ENCODE measurements at regions not wholly inside any gene's neighbourhood (a gene's known extent, or its start where the extent isn't known, plus 50 kb on each side); places are given as distances from the start of the nearest gene placed in this dataset.

GRCh38 chr1:244218220-244218619 lies 167.1 kb downstream of the ZBTB18 start:
- no peaks in the 10 kb centered on the region for H3K27me3 ChIP-seq
- no peak overlapping the region for H3K4me3 ChIP-seq
- H3K4me1 ChIP-seq = no peaks in the 10 kb centered on the region
- no peaks in the 10 kb centered on the region for H3K36me3 ChIP-seq
- no peaks in the 10 kb centered on the region for H3K9me3 ChIP-seq
- H3K27ac ChIP-seq = no peak overlapping the region
- WGBS, 2 donors = 87 to 88% methylated on average over 9 of the region's 9 CpGs
- DNase-seq = no peak
- ATAC-seq (ENCODE audit: low FRiP score in 2 of 2) = no peak
- TF ChIP-seq EP300 (IDR thresholded peaks at IDR 0.05) = no peak
- no peak for TF ChIP-seq POLR2A (IDR thresholded peaks at IDR 0.05)
- TF ChIP-seq, protein P1, sequence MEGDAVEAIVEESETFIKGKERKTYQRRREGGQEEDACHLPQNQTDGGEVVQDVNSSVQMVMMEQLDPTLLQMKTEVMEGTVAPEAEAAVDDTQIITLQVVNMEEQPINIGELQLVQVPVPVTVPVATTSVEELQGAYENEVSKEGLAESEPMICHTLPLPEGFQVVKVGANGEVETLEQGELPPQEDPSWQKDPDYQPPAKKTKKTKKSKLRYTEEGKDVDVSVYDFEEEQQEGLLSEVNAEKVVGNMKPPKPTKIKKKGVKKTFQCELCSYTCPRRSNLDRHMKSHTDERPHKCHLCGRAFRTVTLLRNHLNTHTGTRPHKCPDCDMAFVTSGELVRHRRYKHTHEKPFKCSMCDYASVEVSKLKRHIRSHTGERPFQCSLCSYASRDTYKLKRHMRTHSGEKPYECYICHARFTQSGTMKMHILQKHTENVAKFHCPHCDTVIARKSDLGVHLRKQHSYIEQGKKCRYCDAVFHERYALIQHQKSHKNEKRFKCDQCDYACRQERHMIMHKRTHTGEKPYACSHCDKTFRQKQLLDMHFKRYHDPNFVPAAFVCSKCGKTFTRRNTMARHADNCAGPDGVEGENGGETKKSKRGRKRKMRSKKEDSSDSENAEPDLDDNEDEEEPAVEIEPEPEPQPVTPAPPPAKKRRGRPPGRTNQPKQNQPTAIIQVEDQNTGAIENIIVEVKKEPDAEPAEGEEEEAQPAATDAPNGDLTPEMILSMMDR (IDR thresholded peaks at IDR 0.05) = no peak
- TF ChIP-seq POLR2AphosphoS5 (IDR thresholded peaks at IDR 0.05) = no peak

GRCh38 chr1:244219149-244219548 lies 168.1 kb downstream of the ZBTB18 start:
- TF ChIP-seq, protein P1 (IDR thresholded peaks at IDR 0.05) = no peak
- TF ChIP-seq EP300 (IDR thresholded peaks at IDR 0.05) (no peak), POLR2AphosphoS5 (IDR thresholded peaks at IDR 0.05) (no peak), POLR2A (IDR thresholded peaks at IDR 0.05) (no peak)
- Histone ChIP-seq H3K27me3 (no peaks in the 10 kb centered on the region), H3K9me3 (no peaks in the 10 kb centered on the region), H3K27ac (no peak overlapping the region), H3K4me1 (no peaks in the 10 kb centered on the region), H3K36me3 (no peaks in the 10 kb centered on the region), H3K4me3 (no peak overlapping the region)
- DNase-seq (no peak), ATAC-seq (ENCODE audit: low FRiP score in 2 of 2) (no peak)

DNA sequence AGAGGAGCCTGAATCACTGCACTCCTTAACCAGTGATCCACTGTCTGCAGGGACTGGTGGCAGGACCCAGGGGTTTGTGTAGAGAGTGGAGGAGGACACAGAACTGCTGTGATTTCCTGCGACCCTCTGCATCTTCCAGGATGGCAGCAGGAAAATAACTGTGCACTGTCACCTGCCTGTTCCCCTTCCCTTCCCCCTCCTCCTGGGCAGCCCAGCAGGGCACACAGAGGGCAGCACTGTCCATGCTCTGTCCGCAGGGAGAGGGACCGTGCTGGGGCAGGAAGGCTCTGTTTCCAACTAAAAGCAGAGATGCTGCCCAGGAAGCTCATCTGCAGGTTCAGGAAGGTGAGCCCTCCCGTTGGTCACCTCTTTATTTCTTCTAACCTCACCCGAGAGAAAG lies 168.7 kb downstream of the ZBTB18 start:
- no peak for TF ChIP-seq POLR2A (IDR thresholded peaks at IDR 0.05)
- TF ChIP-seq EP300 (IDR thresholded peaks at IDR 0.05) = no peak
- TF ChIP-seq, protein P1 (IDR thresholded peaks at IDR 0.05) = no peak
- TF ChIP-seq POLR2AphosphoS5 (IDR thresholded peaks at IDR 0.05) = no peak
- Histone ChIP-seq H3K27me3 (no peaks in the 10 kb centered on the region), H3K27ac (no peak overlapping the region), H3K9me3 (no peaks in the 10 kb centered on the region), H3K4me1 (no peaks in the 10 kb centered on the region), H3K36me3 (no peaks in the 10 kb centered on the region), H3K4me3 (no peak overlapping the region)
- WGBS, 2 donors = 74 to 77% methylated on average over 5 of the region's 5 CpGs
- no peak for ATAC-seq (ENCODE audit: low FRiP score in 2 of 2)
- no peak for DNase-seq

DNA sequence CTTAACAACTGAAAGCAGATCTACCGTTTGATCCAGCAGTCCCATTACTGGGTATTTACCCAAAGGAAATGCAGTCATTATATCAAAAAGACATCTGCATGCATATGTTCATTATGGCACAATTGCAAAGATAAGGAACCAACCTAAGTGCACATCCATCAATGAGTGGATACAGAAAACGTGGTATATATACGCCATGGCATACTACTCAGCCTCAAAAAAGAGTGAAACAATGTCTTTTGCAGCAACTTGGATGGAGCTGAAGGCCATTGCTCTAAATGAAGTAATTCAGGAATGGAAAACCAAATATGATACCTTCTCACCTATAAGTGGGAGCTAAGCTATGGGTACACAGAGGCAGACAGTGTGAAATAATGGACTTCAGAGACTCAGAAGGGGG lies 169.3 kb downstream of the ZBTB18 start:
- ATAC-seq (ENCODE audit: low FRiP score in 2 of 2) (no peak), DNase-seq (no peak)

DNA sequence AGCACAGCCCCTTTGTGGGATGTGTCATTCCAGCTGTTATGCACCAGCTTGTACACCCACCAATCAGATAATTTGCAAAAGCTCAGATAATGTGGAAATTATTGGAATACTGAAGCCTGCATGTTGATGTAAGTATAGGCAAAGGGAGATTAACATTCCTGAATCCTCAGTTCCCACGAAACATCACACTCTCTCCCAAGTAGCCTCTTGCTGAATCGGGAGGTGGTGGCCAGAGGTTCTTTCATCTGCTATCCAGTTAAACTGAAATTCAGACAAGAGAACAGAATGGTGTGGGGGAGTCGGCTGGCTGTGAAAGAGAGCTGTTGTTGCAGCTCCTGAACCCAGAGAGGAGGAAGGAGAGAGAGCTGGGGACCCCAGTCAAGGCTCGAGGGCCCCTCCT lies 170.9 kb downstream of the ZBTB18 start:
- Histone ChIP-seq H3K27me3 (no peaks in the 10 kb centered on the region), H3K4me3 (no peak overlapping the region), H3K9me3 (no peaks in the 10 kb centered on the region), H3K36me3 (no peaks in the 10 kb centered on the region), H3K27ac (no peak overlapping the region), H3K4me1 (no peaks in the 10 kb centered on the region)
- no peak for DNase-seq
- no peak for ATAC-seq (ENCODE audit: low FRiP score in 2 of 2)
- TF ChIP-seq POLR2AphosphoS5 (IDR thresholded peaks at IDR 0.05) (no peak), POLR2A (IDR thresholded peaks at IDR 0.05) (no peak), EP300 (IDR thresholded peaks at IDR 0.05) (no peak)
- TF ChIP-seq, protein P1 (IDR thresholded peaks at IDR 0.05) = no peak
- 60 to 69% methylated on average over 4 of the region's 4 CpGs for WGBS, 2 donors

More for the DNA sequence above, 169.3 kb downstream of the ZBTB18 start:
- Histone ChIP-seq H3K27ac (no peak overlapping the region), H3K9me3 (no peaks in the 10 kb centered on the region), H3K36me3 (no peaks in the 10 kb centered on the region), H3K4me3 (no peak overlapping the region), H3K4me1 (no peaks in the 10 kb centered on the region), H3K27me3 (no peaks in the 10 kb centered on the region)
- 61 to 63% methylated on average over 3 of the region's 3 CpGs for WGBS, 2 donors
- no peak for TF ChIP-seq EP300 (IDR thresholded peaks at IDR 0.05)
- TF ChIP-seq, protein P1 (IDR thresholded peaks at IDR 0.05) = no peak
- no peak for TF ChIP-seq POLR2A (IDR thresholded peaks at IDR 0.05)
- TF ChIP-seq POLR2AphosphoS5 (IDR thresholded peaks at IDR 0.05) = no peak

All from upper lobe of left lung (tissue), 6 donors.